DMS53 treated with DMSO at 0.1 percent for 48 hours (cell line): ENCODE measurements at regions not wholly inside any gene's neighbourhood (a gene's known extent, or its start where the extent isn't known, plus 50 kb on each side); places are given as distances from the start of the nearest gene placed in this dataset.
"Not testable (repeated sequence)": the region's sequence is repeated elsewhere in the genome, so short reads cannot be mapped to it uniquely, and the experiment has no call there.

ENCODE experiments used
- DNase-seq: peaks from one replicate; lab custom pipeline; 2025; ENCODE audit not compliant: unreplicated experiment; lab: John Stamatoyannopoulos, UW

GRCh38 chr6:62819640-62820039 is 391.6 kb upstream of the FKBP1C start:
- peak; percentile 72 for DNase-seq

- DNase-seq: peak; percentile 96
Measured at GRCh38 chr6:62808565-62809293, 402.5 kb upstream of the FKBP1C start.

DNA sequence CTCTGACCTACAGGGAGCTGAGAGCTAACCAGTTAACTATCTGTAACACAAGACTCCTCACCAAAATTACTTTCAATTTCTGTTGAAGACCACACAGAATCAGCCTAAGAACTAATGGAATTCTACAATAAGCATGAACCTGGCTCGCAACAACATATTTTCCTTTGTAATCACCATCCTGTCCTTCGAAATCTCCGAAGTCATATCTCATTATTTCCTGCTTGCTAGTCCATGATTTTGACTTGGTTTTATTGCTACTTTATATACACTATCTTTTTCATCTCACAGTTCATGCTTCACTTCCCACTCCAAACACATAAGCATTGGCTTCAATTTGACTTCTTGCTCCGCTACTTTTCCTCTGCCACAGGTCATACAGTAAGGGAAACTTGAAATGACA is 405.8 kb upstream of the FKBP1C start:
- DNase-seq: peak; percentile 32

- no peak for DNase-seq
Measured at GRCh38 chr6:62803094-62803493, 408.2 kb upstream of the FKBP1C start.

- DNase-seq: no peak
Measured at GRCh38 chr6:62797190-62797589, 414.1 kb upstream of the FKBP1C start.

GRCh38 chr6:62775427-62776022 is 435.7 kb upstream of the FKBP1C start:
- DNase-seq: peak; percentile 48

GRCh38 chr6:62766174-62766573 is 445.1 kb upstream of the FKBP1C start:
- DNase-seq: not testable (repeated sequence)

DNA sequence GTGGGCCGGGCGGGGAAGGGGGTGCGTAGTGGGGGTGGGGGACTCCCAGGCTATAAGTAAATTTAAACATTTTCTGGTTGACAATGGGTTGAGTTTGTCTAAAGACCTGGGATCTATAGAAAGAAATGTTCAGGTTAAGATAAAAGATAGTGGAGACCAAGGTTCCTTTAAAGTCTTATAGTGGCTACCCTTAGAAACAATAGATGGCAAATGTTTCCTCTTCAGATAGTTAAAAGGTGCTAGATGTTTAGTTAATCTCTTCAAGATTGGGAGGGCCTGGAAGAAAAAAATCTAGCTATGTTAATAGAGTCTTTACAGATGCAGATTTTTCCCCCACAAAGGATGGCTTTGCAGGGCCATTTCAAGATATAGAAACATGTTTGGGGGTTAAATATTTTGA is 446.4 kb upstream of the FKBP1C start:
- DNase-seq: no peak

DNA sequence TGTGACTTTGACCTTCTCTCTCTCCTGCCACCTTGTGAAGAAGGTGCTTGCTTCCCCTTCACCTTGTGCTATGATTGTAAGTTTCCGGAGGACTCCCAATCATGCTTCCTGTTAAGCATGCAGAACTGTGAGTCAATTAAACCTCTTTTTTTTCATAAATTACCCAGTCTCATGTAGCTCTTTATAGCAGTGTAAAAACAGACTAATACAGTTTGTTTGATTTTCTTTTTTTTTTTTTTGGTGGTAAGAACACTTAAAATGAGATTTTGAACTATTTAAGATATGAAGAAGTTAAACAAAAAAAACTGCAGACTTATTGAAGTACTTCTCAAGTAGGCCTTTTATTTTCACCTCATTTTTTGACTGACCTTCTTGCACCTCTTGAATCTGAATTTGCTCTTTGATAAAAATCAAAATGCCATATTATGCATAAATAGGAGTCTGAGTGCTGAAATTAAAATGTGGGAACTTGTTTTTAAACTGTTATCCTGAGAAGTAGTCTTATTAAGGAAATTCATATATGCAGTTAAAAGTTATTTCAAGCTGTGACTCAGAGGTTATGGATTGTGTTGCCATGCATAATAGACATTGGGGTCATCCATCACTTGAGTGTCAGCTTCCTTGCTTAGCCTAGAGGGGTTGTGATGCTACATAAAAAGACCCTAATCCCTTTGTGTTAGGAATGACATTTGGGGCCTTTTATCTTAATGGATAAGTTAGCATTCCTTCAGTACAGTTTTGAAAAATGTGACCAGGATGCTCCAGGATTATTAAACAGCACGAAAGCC is 447.9 kb upstream of the FKBP1C start:
- DNase-seq: no peak

DNA sequence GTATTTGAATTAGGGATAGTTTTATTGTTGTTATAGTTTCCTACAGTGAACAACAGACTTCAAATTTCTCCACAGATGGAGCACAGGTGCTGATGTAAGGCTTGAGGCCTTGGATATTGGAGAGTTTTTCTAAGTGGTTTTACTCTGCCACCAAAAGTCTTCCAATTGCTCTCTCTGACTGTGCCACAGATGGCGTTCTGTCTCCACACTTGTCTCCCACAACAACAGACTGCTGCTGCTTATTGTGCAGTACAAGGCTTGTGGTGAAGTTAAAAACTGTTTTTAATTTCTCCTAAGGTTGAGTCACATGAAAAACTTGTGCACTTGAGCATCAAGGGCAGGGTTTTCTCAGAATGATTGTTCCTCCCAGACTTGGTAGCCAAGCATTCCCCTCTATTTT is 460.9 kb upstream of the KHDRBS2 start:
- no peak for DNase-seq

- no peak for DNase-seq
Measured at GRCh38 chr6:62746161-62746560, 460.1 kb upstream of the KHDRBS2 start.

GRCh38 chr6:62740596-62740995 is 454.6 kb upstream of the KHDRBS2 start:
- DNase-seq: no peak

GRCh38 chr6:62740171-62740570 is 454.1 kb upstream of the KHDRBS2 start:
- no peak for DNase-seq

- DNase-seq: no peak
Measured at GRCh38 chr6:62737792-62738191, 451.8 kb upstream of the KHDRBS2 start.

GRCh38 chr6:62721408-62721807 is 435.4 kb upstream of the KHDRBS2 start:
- peak; percentile 9 for DNase-seq

- DNase-seq: no peak
Measured at GRCh38 chr6:62716719-62717118, 430.7 kb upstream of the KHDRBS2 start.

- no peak for DNase-seq
Measured at GRCh38 chr6:62714112-62714511, 428.1 kb upstream of the KHDRBS2 start.

- no peak for DNase-seq
Measured at GRCh38 chr6:62711750-62712149, 425.7 kb upstream of the KHDRBS2 start.

- no peak for DNase-seq
Measured at GRCh38 chr6:62707914-62708313, 421.9 kb upstream of the KHDRBS2 start.

- DNase-seq: no peak
Measured at GRCh38 chr6:62707156-62707555, 421.1 kb upstream of the KHDRBS2 start.

GRCh38 chr6:62683063-62683462 is 397.0 kb upstream of the KHDRBS2 start:
- no peak for DNase-seq

- DNase-seq: no peak
Measured at GRCh38 chr6:62681108-62681507, 395.1 kb upstream of the KHDRBS2 start.
